GM12874 (cell line): ENCODE measurements at regions not wholly inside any gene's neighbourhood (a gene's known extent, or its start where the extent isn't known, plus 50 kb on each side); places are given as distances from the start of the nearest gene placed in this dataset.

Experiments used
- TF ChIP-seq, protein P1 (sequence below): IDR thresholded peaks from 2 replicates; pipeline ENCODE4 v1.5.1; 2011; ENCODE audit warnings: low read depth, mild to moderate bottlenecking, control low read depth, low read length, moderate library complexity; ENCODE audit not compliant: insufficient read depth

DNA sequence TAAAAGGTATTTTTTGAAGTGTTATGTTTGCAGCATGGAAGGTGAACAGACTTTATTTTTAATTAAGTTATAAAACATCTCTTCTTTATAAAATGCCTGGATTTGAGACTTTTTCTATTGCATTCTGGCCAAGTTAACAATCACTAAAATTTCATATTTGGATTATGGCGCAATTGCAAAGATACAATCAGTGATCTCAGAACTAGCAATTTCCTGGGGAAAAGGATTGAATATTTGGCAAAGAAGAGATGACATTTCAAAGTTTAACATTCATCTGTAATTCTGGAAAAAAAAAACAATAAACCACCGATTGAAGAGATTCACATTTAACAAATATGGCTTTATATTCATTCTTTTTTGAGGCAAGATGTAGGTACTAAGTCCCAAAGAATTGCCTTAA lies 378.0 kb downstream of the LRRC70 start:
- TF ChIP-seq, protein P1, sequence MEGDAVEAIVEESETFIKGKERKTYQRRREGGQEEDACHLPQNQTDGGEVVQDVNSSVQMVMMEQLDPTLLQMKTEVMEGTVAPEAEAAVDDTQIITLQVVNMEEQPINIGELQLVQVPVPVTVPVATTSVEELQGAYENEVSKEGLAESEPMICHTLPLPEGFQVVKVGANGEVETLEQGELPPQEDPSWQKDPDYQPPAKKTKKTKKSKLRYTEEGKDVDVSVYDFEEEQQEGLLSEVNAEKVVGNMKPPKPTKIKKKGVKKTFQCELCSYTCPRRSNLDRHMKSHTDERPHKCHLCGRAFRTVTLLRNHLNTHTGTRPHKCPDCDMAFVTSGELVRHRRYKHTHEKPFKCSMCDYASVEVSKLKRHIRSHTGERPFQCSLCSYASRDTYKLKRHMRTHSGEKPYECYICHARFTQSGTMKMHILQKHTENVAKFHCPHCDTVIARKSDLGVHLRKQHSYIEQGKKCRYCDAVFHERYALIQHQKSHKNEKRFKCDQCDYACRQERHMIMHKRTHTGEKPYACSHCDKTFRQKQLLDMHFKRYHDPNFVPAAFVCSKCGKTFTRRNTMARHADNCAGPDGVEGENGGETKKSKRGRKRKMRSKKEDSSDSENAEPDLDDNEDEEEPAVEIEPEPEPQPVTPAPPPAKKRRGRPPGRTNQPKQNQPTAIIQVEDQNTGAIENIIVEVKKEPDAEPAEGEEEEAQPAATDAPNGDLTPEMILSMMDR: no peak

DNA sequence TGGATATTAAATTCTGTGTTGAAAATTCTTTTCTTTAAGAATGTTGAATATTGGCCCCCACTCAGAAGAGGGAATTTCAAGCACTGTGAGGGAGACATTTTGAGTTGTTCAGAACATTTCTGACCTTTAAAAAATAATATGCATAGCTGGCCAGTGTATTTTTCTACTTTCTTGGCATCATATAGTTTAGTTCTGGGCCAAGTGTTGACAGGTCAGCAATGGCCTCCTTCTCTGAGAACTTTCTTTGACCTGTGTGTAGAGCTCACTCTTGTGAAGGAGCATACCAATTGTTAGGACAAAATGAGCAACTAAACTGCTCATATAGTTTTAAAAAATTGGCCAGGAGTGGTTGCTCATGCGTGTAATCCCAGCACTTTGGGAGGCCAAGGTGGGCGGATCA lies 376.0 kb downstream of the LRRC70 start:
- TF ChIP-seq, protein P1: no peak

DNA sequence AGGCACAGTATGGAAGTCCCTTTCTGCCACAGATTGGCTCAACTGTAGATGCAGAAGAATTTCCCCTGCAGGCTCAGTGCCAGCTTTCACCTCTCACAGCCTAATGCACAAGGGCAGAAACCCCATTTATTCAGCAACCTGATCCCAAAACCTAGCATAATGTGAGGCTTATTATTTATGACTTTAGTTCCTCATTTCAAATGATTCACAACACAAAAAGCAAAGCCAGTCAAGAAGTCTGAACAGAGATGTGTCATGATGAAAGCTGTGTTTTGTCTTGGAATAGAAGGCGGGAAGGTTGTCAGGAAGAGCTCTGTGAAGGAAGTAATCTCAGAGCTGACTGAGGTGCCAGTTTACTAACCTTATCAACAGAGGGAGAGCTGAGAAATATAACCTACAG lies 369.7 kb downstream of the LRRC70 start:
- TF ChIP-seq, protein P1: no peak

DNA sequence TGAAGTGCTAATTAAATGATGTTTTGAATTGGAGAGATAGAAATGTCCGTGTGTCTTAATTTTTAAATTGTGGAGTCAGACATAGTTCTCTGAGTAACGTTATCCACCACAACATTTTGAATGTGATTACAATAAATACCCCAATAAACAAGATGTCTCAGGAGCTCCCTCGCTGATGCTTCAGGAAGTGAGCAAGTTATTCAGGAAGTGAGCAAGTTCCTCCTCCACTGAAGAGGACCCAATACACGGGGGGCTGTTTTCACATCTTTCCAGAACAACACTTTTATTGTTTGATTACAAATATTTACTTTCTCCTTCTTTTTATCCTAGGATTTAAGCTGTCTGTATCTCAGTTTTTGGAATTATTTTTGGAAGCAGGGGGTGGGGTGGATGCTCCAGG lies 363.8 kb downstream of the LRRC70 start:
- TF ChIP-seq, protein P1: no peak

DNA sequence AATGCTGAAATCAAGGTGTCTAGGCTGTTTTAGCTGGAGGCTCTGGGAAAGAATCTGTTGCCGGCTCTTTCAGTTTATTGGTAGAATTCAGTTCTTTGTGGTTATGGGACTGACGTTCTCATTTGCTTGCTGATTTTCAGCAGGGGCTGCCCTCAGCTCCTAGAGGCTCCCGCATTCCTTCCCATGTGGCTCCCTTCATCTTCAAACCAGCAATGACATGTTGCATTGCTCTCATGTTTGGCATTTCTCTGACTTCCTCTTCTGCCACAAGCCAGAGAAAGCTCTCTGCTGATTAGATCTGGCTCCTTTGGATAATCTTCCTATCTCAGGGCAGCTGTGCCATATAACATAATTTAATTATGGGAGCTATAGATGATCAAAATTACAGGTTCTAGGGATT lies 360.3 kb downstream of the LRRC70 start:
- TF ChIP-seq, protein P1: no peak

DNA sequence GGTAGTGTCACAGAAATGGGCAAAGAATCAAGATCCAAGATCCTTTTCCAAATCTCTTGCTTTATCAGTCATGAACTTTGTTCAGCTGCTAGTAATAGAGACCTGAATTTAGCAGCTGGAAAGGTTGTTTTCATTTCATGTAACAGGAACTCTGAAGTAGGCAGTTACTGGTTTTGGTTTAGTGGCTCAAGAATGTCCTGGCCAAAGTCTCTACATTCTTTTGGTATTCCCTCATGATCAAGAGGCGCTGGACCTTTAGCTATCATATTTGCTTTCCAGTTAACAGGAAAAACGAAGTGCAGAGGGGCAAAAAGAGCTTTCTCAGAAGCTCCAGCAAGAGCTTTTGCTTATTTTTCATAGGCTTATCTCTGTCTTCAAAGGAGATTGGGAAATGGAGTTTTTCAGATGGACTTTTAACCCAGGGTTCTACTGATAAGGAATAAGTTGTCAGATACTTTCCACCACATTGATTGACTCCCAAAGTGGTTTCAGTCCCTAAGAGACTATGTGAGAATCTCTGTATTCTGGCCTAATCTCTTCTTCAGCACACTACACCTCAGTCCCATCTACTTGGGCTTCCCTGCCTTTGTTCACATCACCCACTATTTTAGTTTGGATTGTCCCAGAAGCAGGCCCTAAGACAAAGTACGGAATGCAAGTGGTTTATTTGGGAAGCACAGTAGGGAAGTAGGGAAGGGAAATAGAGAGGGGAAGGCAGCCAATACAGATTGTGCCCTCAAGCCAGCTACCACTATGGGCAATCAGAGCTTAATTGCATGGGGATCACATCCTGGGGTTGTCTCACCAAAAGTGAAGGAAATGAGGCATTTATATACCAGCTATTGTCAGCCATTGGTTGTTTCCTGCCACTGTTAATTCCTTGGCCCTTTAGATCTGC lies 359.3 kb downstream of the LRRC70 start:
- TF ChIP-seq, protein P1: no peak

DNA sequence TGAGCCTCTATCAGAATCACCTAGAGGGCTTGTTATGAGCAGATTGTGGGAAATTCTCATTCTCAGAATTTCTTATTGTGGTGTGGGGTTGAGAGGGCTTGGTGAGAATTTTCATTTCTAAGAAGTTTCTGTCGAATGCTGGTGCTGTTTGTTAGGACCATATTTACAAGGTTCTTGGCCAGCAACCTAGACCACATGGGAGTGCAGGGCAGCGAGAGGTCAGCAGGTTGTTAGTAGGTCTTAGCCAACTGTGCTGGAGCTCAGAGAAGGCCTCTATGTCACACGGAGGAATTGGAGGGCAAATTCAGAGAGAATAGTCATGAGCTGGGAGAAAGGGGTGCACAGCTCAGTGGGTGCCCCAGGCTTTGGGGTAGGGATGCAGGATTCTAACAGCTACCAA lies 357.0 kb downstream of the LRRC70 start:
- TF ChIP-seq, protein P1: no peak
